HEK293 (cell line): ENCODE measurements at regions not wholly inside any gene's neighbourhood (a gene's known extent, or its start where the extent isn't known, plus 50 kb on each side); places are given as distances from the start of the nearest gene placed in this dataset.

Experiments
- CTCF ChIA-PET: fragments of 350-600 bp; formaldehyde crosslinking; extraction: SDS; loops from one replicate; lab custom pipeline; 2021; ENCODE audit warnings: antibody characterized with exemption; lab: Yijun Ruan, JAX
- POLR2A ChIA-PET: fragments of 300-600 bp; formaldehyde crosslinking; extraction: SDS; loops from one replicate; lab custom pipeline; 2020; ENCODE audit warnings: antibody characterized with exemption, inconsistent platforms; lab: Yijun Ruan, JAX
- H3K27ac ChIP-seq: fragments of 200-500 bp; sonication (Bioruptor generic); 2 replicates; pipeline ENCODE4 v1.5.1; 2014; ENCODE audit warnings: low read depth, low read length, control low read depth, inconsistent platforms; ENCODE audit errors: extremely low read depth
- H3K36me3 ChIP-seq, 2 experiments: fragments of 200-500 bp in 1 of 2; sonication (Bioruptor generic) in 1 of 2; 1 replicate in 1 of 2; 2 replicates in 1 of 2; pipeline ENCODE4 v1.5.1; 2014 to 2017; ENCODE audit warnings: inconsistent platforms in 2 of 2, low read length in 2 of 2; ENCODE audit not compliant: control insufficient read depth in 2 of 2, insufficient read depth in 1 of 2
- H3K4me1 ChIP-seq: fragments of 200-500 bp; sonication (Bioruptor generic); 2 replicates; pipeline ENCODE4 v1.5.1; 2014; ENCODE audit warnings: mild to moderate bottlenecking, low read length, inconsistent platforms; ENCODE audit not compliant: control insufficient read depth, insufficient read depth
- H3K4me3 ChIP-seq: 2 replicates; pipeline ENCODE4 v1.5.1; 2011; ENCODE audit warnings: low read depth, mild to moderate bottlenecking, control low read depth, low read length, moderate library complexity
- H3K9me3 ChIP-seq: fragments of 200-500 bp; sonication (Bioruptor generic); 2 replicates; pipeline ENCODE4 v1.5.1; 2014; ENCODE audit warnings: low read depth, low read length, inconsistent platforms; ENCODE audit not compliant: control insufficient read depth, insufficient read depth
- BCL11A ChIP-seq: fragments of 450-650 bp; formaldehyde crosslinking; IDR thresholded peaks from 2 replicates; pipeline ENCODE4 v1.5.1; 2016; ENCODE audit warnings: low read depth, missing biosample characterization, missing genetic modification characterization
- FEZF1 ChIP-seq: fragments of 450-650 bp; formaldehyde crosslinking; IDR thresholded peaks from 2 replicates; pipeline ENCODE4 v1.5.1; 2016; ENCODE audit warnings: missing biosample characterization, missing genetic modification characterization
- GLIS1 ChIP-seq: fragments of 450-650 bp; formaldehyde crosslinking; IDR thresholded peaks from 2 replicates; pipeline ENCODE4 v1.5.1; 2016; ENCODE audit warnings: missing biosample characterization, missing genetic modification characterization
- SCRT2 ChIP-seq: fragments of 450-650 bp; formaldehyde crosslinking; IDR thresholded peaks from 2 replicates; pipeline ENCODE4 v1.5.1; 2016; ENCODE audit warnings: missing biosample characterization, missing genetic modification characterization
- ZFHX2 ChIP-seq: fragments of 450-650 bp; formaldehyde crosslinking; conservative IDR thresholded peaks from 2 replicates; pipeline ENCODE4 v1.5.1; 2016; ENCODE audit warnings: missing biosample characterization, missing genetic modification characterization
- ZNF140 ChIP-seq: fragments of 450-650 bp; formaldehyde crosslinking; IDR thresholded peaks from 2 replicates; pipeline ENCODE4 v1.5.1; 2016; ENCODE audit warnings: missing biosample characterization, missing genetic modification characterization
- ZNF221 ChIP-seq: fragments of 450-650 bp; formaldehyde crosslinking; IDR thresholded peaks from 2 replicates; pipeline ENCODE4 v1.5.1; 2017; ENCODE audit warnings: missing biosample characterization, missing genetic modification characterization, borderline replicate concordance
- ZNF311 ChIP-seq: fragments of 450-650 bp; formaldehyde crosslinking; IDR thresholded peaks from 2 replicates; pipeline ENCODE4 v1.5.1; 2017; ENCODE audit warnings: missing biosample characterization, missing genetic modification characterization, borderline replicate concordance
- ZNF341 ChIP-seq: fragments of 450-650 bp; formaldehyde crosslinking; IDR thresholded peaks from 2 replicates; pipeline ENCODE4; 2016; ENCODE audit warnings: low read depth, missing biosample characterization, missing genetic modification characterization
- ZNF558 ChIP-seq: fragments of 450-650 bp; formaldehyde crosslinking; IDR thresholded peaks from 2 replicates; pipeline ENCODE4 v1.5.1; 2016; ENCODE audit warnings: missing biosample characterization, missing genetic modification characterization
- ZNF571 ChIP-seq: fragments of 450-650 bp; formaldehyde crosslinking; IDR thresholded peaks from 2 replicates; pipeline ENCODE4 v1.5.0; 2017; ENCODE audit warnings: missing biosample characterization, missing genetic modification characterization
- ZNF701 ChIP-seq: fragments of 450-650 bp; formaldehyde crosslinking; IDR thresholded peaks from 2 replicates; pipeline ENCODE4 v1.5.1; 2016; ENCODE audit warnings: missing biosample characterization, missing genetic modification characterization
- ZNF707 ChIP-seq: fragments of 450-650 bp; formaldehyde crosslinking; IDR thresholded peaks from 2 replicates; pipeline ENCODE4 v1.5.1; 2016; ENCODE audit warnings: missing biosample characterization, missing genetic modification characterization
- ZNF791 ChIP-seq: fragments of 450-650 bp; formaldehyde crosslinking; IDR thresholded peaks from 2 replicates; pipeline ENCODE4 v1.5.1; 2016; ENCODE audit warnings: missing biosample characterization, missing genetic modification characterization
- ZNF837 ChIP-seq: fragments of 450-650 bp; formaldehyde crosslinking; IDR thresholded peaks from 2 replicates; pipeline ENCODE4 v1.5.1; 2016; ENCODE audit warnings: missing biosample characterization, missing genetic modification characterization
- TF ChIP-seq, protein P1 (sequence below): fragments of 450-650 bp; formaldehyde crosslinking; IDR thresholded peaks from 2 replicates; pipeline ENCODE4 v1.5.1; 2016; ENCODE audit warnings: missing biosample characterization, missing genetic modification characterization
- TF ChIP-seq, protein P2 (sequence below): fragments of 450-650 bp; formaldehyde crosslinking; IDR thresholded peaks from 2 replicates; pipeline ENCODE4 v1.5.1; 2017; ENCODE audit warnings: missing biosample characterization, mild to moderate bottlenecking, missing genetic modification characterization, moderate library complexity
- TF ChIP-seq, protein P3 (sequence below): fragments of 450-650 bp; formaldehyde crosslinking; IDR thresholded peaks from 2 replicates; pipeline ENCODE4 v1.5.1; 2017; ENCODE audit warnings: missing biosample characterization, missing genetic modification characterization
- TF ChIP-seq, protein P4 (sequence below): fragments of 450-650 bp; formaldehyde crosslinking; conservative IDR thresholded peaks from 2 replicates; pipeline ENCODE4 v1.5.1; 2016; ENCODE audit warnings: low read depth, missing biosample characterization, missing genetic modification characterization

DNA sequence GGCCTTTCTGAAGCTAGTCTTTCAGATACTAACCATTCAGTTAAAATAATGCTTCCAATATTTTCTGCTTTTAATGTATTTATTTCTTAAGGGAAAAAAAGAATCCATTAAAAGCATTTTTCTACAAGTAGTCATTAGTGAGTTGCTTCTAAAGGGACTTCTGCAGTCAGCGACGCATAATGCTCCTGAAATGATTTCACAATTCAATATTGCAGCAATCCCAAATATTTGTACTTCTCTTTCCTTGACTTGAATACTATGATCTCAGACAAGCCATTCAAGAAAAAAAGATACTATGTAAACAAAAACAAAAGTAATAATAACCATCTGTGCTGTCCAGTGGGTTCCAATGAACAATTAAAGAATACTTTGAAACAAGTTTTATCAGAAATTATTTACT, 681.0 kb downstream of the DIPK2A start (continued):
- TF ChIP-seq, protein P1, sequence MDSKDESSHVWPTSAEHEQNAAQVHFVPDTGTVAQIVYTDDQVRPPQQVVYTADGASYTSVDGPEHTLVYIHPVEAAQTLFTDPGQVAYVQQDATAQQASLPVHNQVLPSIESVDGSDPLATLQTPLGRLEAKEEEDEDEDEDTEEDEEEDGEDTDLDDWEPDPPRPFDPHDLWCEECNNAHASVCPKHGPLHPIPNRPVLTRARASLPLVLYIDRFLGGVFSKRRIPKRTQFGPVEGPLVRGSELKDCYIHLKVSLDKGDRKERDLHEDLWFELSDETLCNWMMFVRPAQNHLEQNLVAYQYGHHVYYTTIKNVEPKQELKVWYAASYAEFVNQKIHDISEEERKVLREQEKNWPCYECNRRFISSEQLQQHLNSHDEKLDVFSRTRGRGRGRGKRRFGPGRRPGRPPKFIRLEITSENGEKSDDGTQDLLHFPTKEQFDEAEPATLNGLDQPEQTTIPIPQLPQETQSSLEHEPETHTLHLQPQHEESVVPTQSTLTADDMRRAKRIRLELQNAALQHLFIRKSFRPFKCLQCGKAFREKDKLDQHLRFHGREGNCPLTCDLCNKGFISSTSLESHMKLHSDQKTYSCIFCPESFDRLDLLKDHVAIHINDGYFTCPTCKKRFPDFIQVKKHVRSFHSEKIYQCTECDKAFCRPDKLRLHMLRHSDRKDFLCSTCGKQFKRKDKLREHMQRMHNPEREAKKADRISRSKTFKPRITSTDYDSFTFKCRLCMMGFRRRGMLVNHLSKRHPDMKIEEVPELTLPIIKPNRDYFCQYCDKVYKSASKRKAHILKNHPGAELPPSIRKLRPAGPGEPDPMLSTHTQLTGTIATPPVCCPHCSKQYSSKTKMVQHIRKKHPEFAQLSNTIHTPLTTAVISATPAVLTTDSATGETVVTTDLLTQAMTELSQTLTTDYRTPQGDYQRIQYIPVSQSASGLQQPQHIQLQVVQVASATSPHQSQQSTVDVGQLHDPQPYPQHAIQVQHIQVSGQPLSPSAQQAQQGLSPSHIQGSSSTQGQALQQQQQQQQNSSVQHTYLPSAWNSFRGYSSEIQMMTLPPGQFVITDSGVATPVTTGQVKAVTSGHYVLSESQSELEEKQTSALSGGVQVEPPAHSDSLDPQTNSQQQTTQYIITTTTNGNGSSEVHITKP: no peak
- TF ChIP-seq, protein P2, sequence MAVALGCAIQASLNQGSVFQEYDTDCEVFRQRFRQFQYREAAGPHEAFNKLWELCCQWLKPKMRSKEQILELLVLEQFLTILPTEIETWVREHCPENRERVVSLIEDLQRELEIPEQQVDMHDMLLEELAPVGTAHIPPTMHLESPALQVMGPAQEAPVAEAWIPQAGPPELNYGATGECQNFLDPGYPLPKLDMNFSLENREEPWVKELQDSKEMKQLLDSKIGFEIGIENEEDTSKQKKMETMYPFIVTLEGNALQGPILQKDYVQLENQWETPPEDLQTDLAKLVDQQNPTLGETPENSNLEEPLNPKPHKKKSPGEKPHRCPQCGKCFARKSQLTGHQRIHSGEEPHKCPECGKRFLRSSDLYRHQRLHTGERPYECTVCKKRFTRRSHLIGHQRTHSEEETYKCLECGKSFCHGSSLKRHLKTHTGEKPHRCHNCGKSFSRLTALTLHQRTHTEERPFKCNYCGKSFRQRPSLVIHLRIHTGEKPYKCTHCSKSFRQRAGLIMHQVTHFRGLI (tag by site-specific recombination): no peak
- no peak for TF ChIP-seq ZNF791 (tag by site-specific recombination)

DNA sequence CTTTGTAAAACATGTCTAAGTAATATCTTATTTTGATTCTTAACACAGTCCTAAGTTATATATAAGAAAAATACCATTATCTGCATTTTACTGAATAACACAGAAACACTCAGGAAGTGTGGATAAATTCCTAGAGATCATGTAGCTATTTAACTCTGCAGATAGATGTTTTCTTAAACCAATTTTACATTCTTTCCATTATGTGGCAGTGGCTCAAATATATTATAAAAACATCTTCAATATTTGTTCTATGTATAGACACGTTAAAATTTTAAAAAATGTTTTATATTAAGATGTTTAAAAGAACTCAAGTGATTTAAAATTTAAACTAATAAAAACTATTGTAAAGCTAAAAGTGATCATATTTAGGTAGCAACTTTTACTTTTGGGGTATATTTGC, 683.8 kb downstream of the DIPK2A start:
- ChIA-PET CTCF (interaction anchor here (0.6 kb wide), 1 partner anchor 504 kb away, joined by 3 read pairs; no protein-coding TSS in a partner anchor), POLR2A (no interaction called here)
- Histone ChIP-seq H3K27ac (no peak overlapping the region), H3K9me3 (no peaks in the 10 kb centered on the region), H3K4me3 (no peak overlapping the region), H3K4me1 (no peaks in the 10 kb centered on the region), H3K36me3 (no peaks in the 10 kb centered on the region)
- TF ChIP-seq ZNF837: no peak
- TF ChIP-seq ZNF341: no peak
- no peak for TF ChIP-seq GLIS1 (tag by site-specific recombination)
- TF ChIP-seq FEZF1 (tag by site-specific recombination): no peak
- no peak for TF ChIP-seq BCL11A (tag by site-specific recombination)
- TF ChIP-seq ZNF707 (tag by site-specific recombination): no peak
- TF ChIP-seq, protein P3, sequence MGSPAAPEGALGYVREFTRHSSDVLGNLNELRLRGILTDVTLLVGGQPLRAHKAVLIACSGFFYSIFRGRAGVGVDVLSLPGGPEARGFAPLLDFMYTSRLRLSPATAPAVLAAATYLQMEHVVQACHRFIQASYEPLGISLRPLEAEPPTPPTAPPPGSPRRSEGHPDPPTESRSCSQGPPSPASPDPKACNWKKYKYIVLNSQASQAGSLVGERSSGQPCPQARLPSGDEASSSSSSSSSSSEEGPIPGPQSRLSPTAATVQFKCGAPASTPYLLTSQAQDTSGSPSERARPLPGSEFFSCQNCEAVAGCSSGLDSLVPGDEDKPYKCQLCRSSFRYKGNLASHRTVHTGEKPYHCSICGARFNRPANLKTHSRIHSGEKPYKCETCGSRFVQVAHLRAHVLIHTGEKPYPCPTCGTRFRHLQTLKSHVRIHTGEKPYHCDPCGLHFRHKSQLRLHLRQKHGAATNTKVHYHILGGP (tag by site-specific recombination): no peak
- TF ChIP-seq ZNF701 (tag by site-specific recombination): no peak
- TF ChIP-seq, protein P4, sequence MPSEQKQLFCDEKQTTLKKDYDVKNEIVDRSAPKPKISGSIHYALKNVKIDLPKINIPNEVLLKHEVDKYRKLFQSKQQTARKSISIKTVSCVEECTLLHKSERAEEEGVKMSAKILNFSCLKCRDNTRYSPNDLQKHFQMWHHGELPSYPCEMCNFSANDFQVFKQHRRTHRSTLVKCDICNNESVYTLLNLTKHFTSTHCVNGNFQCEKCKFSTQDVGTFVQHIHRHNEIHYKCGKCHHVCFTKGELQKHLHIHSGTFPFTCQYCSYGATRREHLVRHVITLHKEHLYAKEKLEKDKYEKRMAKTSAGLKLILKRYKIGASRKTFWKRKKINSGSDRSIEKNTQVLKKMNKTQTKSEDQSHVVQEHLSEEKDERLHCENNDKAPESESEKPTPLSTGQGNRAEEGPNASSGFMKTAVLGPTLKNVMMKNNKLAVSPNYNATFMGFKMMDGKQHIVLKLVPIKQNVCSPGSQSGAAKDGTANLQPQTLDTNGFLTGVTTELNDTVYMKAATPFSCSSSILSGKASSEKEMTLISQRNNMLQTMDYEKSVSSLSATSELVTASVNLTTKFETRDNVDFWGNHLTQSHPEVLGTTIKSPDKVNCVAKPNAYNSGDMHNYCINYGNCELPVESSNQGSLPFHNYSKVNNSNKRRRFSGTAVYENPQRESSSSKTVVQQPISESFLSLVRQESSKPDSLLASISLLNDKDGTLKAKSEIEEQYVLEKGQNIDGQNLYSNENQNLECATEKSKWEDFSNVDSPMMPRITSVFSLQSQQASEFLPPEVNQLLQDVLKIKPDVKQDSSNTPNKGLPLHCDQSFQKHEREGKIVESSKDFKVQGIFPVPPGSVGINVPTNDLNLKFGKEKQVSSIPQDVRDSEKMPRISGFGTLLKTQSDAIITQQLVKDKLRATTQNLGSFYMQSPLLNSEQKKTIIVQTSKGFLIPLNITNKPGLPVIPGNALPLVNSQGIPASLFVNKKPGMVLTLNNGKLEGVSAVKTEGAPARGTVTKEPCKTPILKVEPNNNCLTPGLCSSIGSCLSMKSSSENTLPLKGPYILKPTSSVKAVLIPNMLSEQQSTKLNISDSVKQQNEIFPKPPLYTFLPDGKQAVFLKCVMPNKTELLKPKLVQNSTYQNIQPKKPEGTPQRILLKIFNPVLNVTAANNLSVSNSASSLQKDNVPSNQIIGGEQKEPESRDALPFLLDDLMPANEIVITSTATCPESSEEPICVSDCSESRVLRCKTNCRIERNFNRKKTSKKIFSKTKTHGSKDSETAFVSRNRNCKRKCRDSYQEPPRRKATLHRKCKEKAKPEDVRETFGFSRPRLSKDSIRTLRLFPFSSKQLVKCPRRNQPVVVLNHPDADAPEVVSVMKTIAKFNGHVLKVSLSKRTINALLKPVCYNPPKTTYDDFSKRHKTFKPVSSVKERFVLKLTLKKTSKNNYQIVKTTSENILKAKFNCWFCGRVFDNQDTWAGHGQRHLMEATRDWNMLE (tag by site-specific recombination): no peak
- TF ChIP-seq, protein P2 (tag by site-specific recombination): no peak
- TF ChIP-seq ZNF558: no peak
- TF ChIP-seq SCRT2 (tag by site-specific recombination): no peak
- TF ChIP-seq ZNF311: no peak
- no peak for TF ChIP-seq ZNF140
- TF ChIP-seq ZNF221 (tag by site-specific recombination): no peak
- TF ChIP-seq ZNF571 (tag by site-specific recombination): no peak
- TF ChIP-seq ZFHX2: no peak
